ENCODE measurements at regions not wholly inside any gene's neighbourhood (a gene's known extent, or its start where the extent isn't known, plus 50 kb on each side); places are given as distances from the start of the nearest gene placed in this dataset.
"Not testable (repeated sequence)": the region's sequence is repeated elsewhere in the genome, so short reads cannot be mapped to it uniquely, and the experiment has no call there.

- CTCF ChIA-PET = no interaction called here
- no peaks in the 10 kb centered on the region for H3K4me1 ChIP-seq (ENCODE audit: control insufficient read depth in 1 of 2, insufficient read depth in 2 of 2, low read depth in 1 of 2, low read length in 1 of 2)
- H3K36me3 ChIP-seq (replicated peaks in 1 of 2; ENCODE audit: control insufficient read depth in 1 of 2, insufficient read depth in 2 of 2, low read length in 1 of 2) = no peaks in the 10 kb centered on the region
- H3K27me3 ChIP-seq (ENCODE audit: insufficient read depth) = no peaks in the 10 kb centered on the region
- H3F3A ChIP-seq (replicated peaks; ENCODE audit: insufficient read depth) = no peaks in the 10 kb centered on the region
- H3K4me3 ChIP-seq (ENCODE audit: low read depth in 2 of 2, low read length in 1 of 2) = no peak overlapping the region
- DNase-seq = no peak
- H3K79me2 ChIP-seq (ENCODE audit: insufficient read depth) = no peaks in the 10 kb centered on the region
- TF ChIP-seq TAF1 (IDR thresholded peaks at IDR 0.05; ENCODE audit: borderline replicate concordance, low read depth, low read length) (no peak), REST (IDR thresholded peaks at IDR 0.05; ENCODE audit: low read depth, low read length) (no peak), YY1 (IDR thresholded peaks at IDR 0.05; ENCODE audit: low read depth) (no peak), RAD21 (IDR thresholded peaks at IDR 0.05; ENCODE audit: low read length) (no peak), SIN3A (IDR thresholded peaks at IDR 0.05; ENCODE audit: borderline replicate concordance, low read depth, low read length) (no peak), USF2 (IDR thresholded peaks at IDR 0.05; ENCODE audit: borderline replicate concordance, low read depth, low read length) (no peak), CTCF (IDR thresholded peaks at IDR 0.05) (no peak), IRF3 (IDR thresholded peaks at IDR 0.05; ENCODE audit: low read depth, low read length) (no peak), MXI1 (IDR thresholded peaks at IDR 0.05; ENCODE audit: low read depth, low read length) (no peak), CHD2 (IDR thresholded peaks at IDR 0.05; ENCODE audit: low read length, partially characterized antibody) (no peak), GATA2 (CRISPR knock-in tag; IDR thresholded peaks at IDR 0.05) (no peak), EZH2phosphoT487 (IDR thresholded peaks at IDR 0.05; ENCODE audit: borderline replicate concordance, low read depth) (no peak), SMC3 (IDR thresholded peaks at IDR 0.05; ENCODE audit: low read depth, low read length) (no peak), RFX5 (IDR thresholded peaks at IDR 0.05; ENCODE audit: low read length) (no peak), MAX (IDR thresholded peaks at IDR 0.05; ENCODE audit: low read depth) (no peak), JUND (IDR thresholded peaks at IDR 0.05) (no peak), ZBTB33 (IDR thresholded peaks at IDR 0.05; ENCODE audit: borderline replicate concordance, low read depth) (no peak), FOSL2 (IDR thresholded peaks at IDR 0.05; ENCODE audit: borderline replicate concordance, low read depth) (no peak), GABPA (IDR thresholded peaks at IDR 0.05; ENCODE audit: low read depth) (no peak), MEF2A (IDR thresholded peaks at IDR 0.05; ENCODE audit: borderline replicate concordance, low read depth) (no peak)
- H3K9me2 ChIP-seq = no peaks in the 10 kb centered on the region; the same call in 1 of the 2 replicates
- H4K20me1 ChIP-seq (ENCODE audit: insufficient read depth) = no peaks in the 10 kb centered on the region
- no peak overlapping the region for H3K27ac ChIP-seq (ENCODE audit: low read depth in 2 of 2, low read length in 1 of 2)
- H3K9ac ChIP-seq = no peak overlapping the region
- POLR2A ChIA-PET = no interaction called here
- peaks cover 8% of the 10 kb centered on the region; the same call in 1 of the 2 replicates for H3K9me3 ChIP-seq
- H2AFZ ChIP-seq (ENCODE audit: low read depth) = no peak overlapping the region
- H3K4me2 ChIP-seq = no peak overlapping the region
These were observed 106.5 kb upstream of the IZUMO3 start for GRCh38 chr9:24652181-24652580.

- H3K27ac ChIP-seq (ENCODE audit: low read depth in 2 of 2, low read length in 1 of 2); H3K9me2 ChIP-seq; CTCF ChIA-PET; H3K4me2 ChIP-seq; H3K9ac ChIP-seq; H2AFZ ChIP-seq (ENCODE audit: low read depth); DNase-seq; H3K36me3 ChIP-seq (replicated peaks in 1 of 2; ENCODE audit: control insufficient read depth in 1 of 2, insufficient read depth in 2 of 2, low read length in 1 of 2); H4K20me1 ChIP-seq (ENCODE audit: insufficient read depth); H3K27me3 ChIP-seq (ENCODE audit: insufficient read depth); H3K79me2 ChIP-seq (ENCODE audit: insufficient read depth); H3K4me3 ChIP-seq (ENCODE audit: low read depth in 2 of 2, low read length in 1 of 2); H3K9me3 ChIP-seq; H3F3A ChIP-seq (replicated peaks; ENCODE audit: insufficient read depth); POLR2A ChIA-PET; H3K4me1 ChIP-seq (ENCODE audit: control insufficient read depth in 1 of 2, insufficient read depth in 2 of 2, low read depth in 1 of 2, low read length in 1 of 2): not testable (repeated sequence)
- 27% methylated on average over 3 of the region's 3 CpGs for WGBS (ENCODE audit: low lambda C conversion rate)
These were observed 83.1 kb upstream of the IZUMO3 start for GRCh38 chr9:24628809-24629208.
